ENCODE measurements at regions not wholly inside any gene's neighbourhood (a gene's known extent, or its start where the extent isn't known, plus 50 kb on each side); places are given as distances from the start of the nearest gene placed in this dataset.
"Not testable (repeated sequence)": the region's sequence is repeated elsewhere in the genome, so short reads cannot be mapped to it uniquely, and the experiment has no call there.

- H3K9ac ChIP-seq (ENCODE audit: low read depth, low read length); H3K9me3 ChIP-seq (ENCODE audit: control insufficient read depth, insufficient read depth, low read length); H3K36me3 ChIP-seq (ENCODE audit: control insufficient read depth, insufficient read depth, low read length); H3K4me1 ChIP-seq (ENCODE audit: control insufficient read depth, insufficient read depth, low read length); H3K27me3 ChIP-seq (ENCODE audit: control insufficient read depth, insufficient read depth, low read length); H3K4me3 ChIP-seq (ENCODE audit: low read depth, low read length): not testable (repeated sequence)
Measured at GRCh38 chr5:174471528-174471927, 252.9 kb upstream of the MSX2 start.

GRCh38 chr5:174472956-174473355 is 251.4 kb upstream of the MSX2 start:
- Histone ChIP-seq H3K4me1 (ENCODE audit: control insufficient read depth, insufficient read depth, low read length) (no peaks in the 10 kb centered on the region), H3K4me3 (ENCODE audit: low read depth, low read length) (no peak overlapping the region), H3K36me3 (ENCODE audit: control insufficient read depth, insufficient read depth, low read length) (no peaks in the 10 kb centered on the region), H3K9ac (ENCODE audit: low read depth, low read length) (no peak overlapping the region), H3K27me3 (ENCODE audit: control insufficient read depth, insufficient read depth, low read length) (no peaks in the 10 kb centered on the region), H3K9me3 (ENCODE audit: control insufficient read depth, insufficient read depth, low read length) (no peaks in the 10 kb centered on the region)

- not testable (repeated sequence) for H3K9me3 ChIP-seq (ENCODE audit: control insufficient read depth, insufficient read depth, low read length); H3K4me3 ChIP-seq (ENCODE audit: low read depth, low read length); H3K36me3 ChIP-seq (ENCODE audit: control insufficient read depth, insufficient read depth, low read length); H3K27me3 ChIP-seq (ENCODE audit: control insufficient read depth, insufficient read depth, low read length); H3K4me1 ChIP-seq (ENCODE audit: control insufficient read depth, insufficient read depth, low read length); H3K9ac ChIP-seq (ENCODE audit: low read depth, low read length)
Measured at GRCh38 chr5:174476001-174476400, 248.4 kb upstream of the MSX2 start.

GRCh38 chr5:174479325-174479724 is 245.1 kb upstream of the MSX2 start:
- Histone ChIP-seq H3K9me3 (ENCODE audit: control insufficient read depth, insufficient read depth, low read length) (peaks cover 3% of the 10 kb centered on the region), H3K4me1 (ENCODE audit: control insufficient read depth, insufficient read depth, low read length) (no peaks in the 10 kb centered on the region), H3K27me3 (ENCODE audit: control insufficient read depth, insufficient read depth, low read length) (no peaks in the 10 kb centered on the region), H3K9ac (ENCODE audit: low read depth, low read length) (no peak overlapping the region), H3K36me3 (ENCODE audit: control insufficient read depth, insufficient read depth, low read length) (no peaks in the 10 kb centered on the region), H3K4me3 (ENCODE audit: low read depth, low read length) (no peak overlapping the region)

- no peak overlapping the region for H3K4me3 ChIP-seq (ENCODE audit: low read depth, low read length)
- H3K4me1 ChIP-seq (ENCODE audit: control insufficient read depth, insufficient read depth, low read length), result no peaks in the 10 kb centered on the region
- no peaks in the 10 kb centered on the region for H3K27me3 ChIP-seq (ENCODE audit: control insufficient read depth, insufficient read depth, low read length)
- H3K9me3 ChIP-seq (ENCODE audit: control insufficient read depth, insufficient read depth, low read length), result peaks cover 3% of the 10 kb centered on the region
- H3K9ac ChIP-seq (ENCODE audit: low read depth, low read length), result no peak overlapping the region
- no peaks in the 10 kb centered on the region for H3K36me3 ChIP-seq (ENCODE audit: control insufficient read depth, insufficient read depth, low read length)
Measured at GRCh38 chr5:174481737-174482136, 242.6 kb upstream of the MSX2 start.

GRCh38 chr5:174482607-174483024 is 241.8 kb upstream of the MSX2 start:
- no peak overlapping the region for H3K4me3 ChIP-seq (ENCODE audit: low read depth, low read length)
- peaks cover 3% of the 10 kb centered on the region for H3K9me3 ChIP-seq (ENCODE audit: control insufficient read depth, insufficient read depth, low read length)
- no peak overlapping the region for H3K9ac ChIP-seq (ENCODE audit: low read depth, low read length)
- H3K36me3 ChIP-seq (ENCODE audit: control insufficient read depth, insufficient read depth, low read length), result no peaks in the 10 kb centered on the region
- H3K27me3 ChIP-seq (ENCODE audit: control insufficient read depth, insufficient read depth, low read length), result no peaks in the 10 kb centered on the region
- H3K4me1 ChIP-seq (ENCODE audit: control insufficient read depth, insufficient read depth, low read length), result no peaks in the 10 kb centered on the region

GRCh38 chr5:174483411-174483810 is 241.0 kb upstream of the MSX2 start:
- H3K4me3 ChIP-seq (ENCODE audit: low read depth, low read length), result no peak overlapping the region
- H3K9me3 ChIP-seq (ENCODE audit: control insufficient read depth, insufficient read depth, low read length), result peaks cover under 1% of the 10 kb centered on the region
- H3K27me3 ChIP-seq (ENCODE audit: control insufficient read depth, insufficient read depth, low read length), result no peaks in the 10 kb centered on the region
- H3K36me3 ChIP-seq (ENCODE audit: control insufficient read depth, insufficient read depth, low read length), result no peaks in the 10 kb centered on the region
- no peak overlapping the region for H3K9ac ChIP-seq (ENCODE audit: low read depth, low read length)
- no peaks in the 10 kb centered on the region for H3K4me1 ChIP-seq (ENCODE audit: control insufficient read depth, insufficient read depth, low read length)

- no peaks in the 10 kb centered on the region for H3K27me3 ChIP-seq (ENCODE audit: control insufficient read depth, insufficient read depth, low read length)
Measured at GRCh38 chr5:174489215-174489614, 235.2 kb upstream of the MSX2 start.

GRCh38 chr5:174489920-174490597 is 234.3 kb upstream of the MSX2 start:
- H3K36me3 ChIP-seq (ENCODE audit: control insufficient read depth, insufficient read depth, low read length), result no peaks in the 10 kb centered on the region
- H3K4me3 ChIP-seq (ENCODE audit: low read depth, low read length), result no peak overlapping the region
- H3K9me3 ChIP-seq (ENCODE audit: control insufficient read depth, insufficient read depth, low read length), result no peaks in the 10 kb centered on the region
- H3K27me3 ChIP-seq (ENCODE audit: control insufficient read depth, insufficient read depth, low read length), result no peaks in the 10 kb centered on the region
- H3K9ac ChIP-seq (ENCODE audit: low read depth, low read length), result no peak overlapping the region
- H3K4me1 ChIP-seq (ENCODE audit: control insufficient read depth, insufficient read depth, low read length), result no peaks in the 10 kb centered on the region

More at GRCh38 chr5:174489215-174489614, 235.2 kb upstream of the MSX2 start:
- Histone ChIP-seq H3K9me3 (ENCODE audit: control insufficient read depth, insufficient read depth, low read length) (no peaks in the 10 kb centered on the region), H3K4me3 (ENCODE audit: low read depth, low read length) (no peak overlapping the region), H3K9ac (ENCODE audit: low read depth, low read length) (no peak overlapping the region), H3K4me1 (ENCODE audit: control insufficient read depth, insufficient read depth, low read length) (no peaks in the 10 kb centered on the region), H3K36me3 (ENCODE audit: control insufficient read depth, insufficient read depth, low read length) (no peaks in the 10 kb centered on the region)

GRCh38 chr5:174490728-174491127 is 233.7 kb upstream of the MSX2 start:
- Histone ChIP-seq H3K9ac (ENCODE audit: low read depth, low read length) (no peak overlapping the region), H3K4me3 (ENCODE audit: low read depth, low read length) (no peak overlapping the region), H3K9me3 (ENCODE audit: control insufficient read depth, insufficient read depth, low read length) (no peaks in the 10 kb centered on the region), H3K36me3 (ENCODE audit: control insufficient read depth, insufficient read depth, low read length) (no peaks in the 10 kb centered on the region), H3K27me3 (ENCODE audit: control insufficient read depth, insufficient read depth, low read length) (no peaks in the 10 kb centered on the region), H3K4me1 (ENCODE audit: control insufficient read depth, insufficient read depth, low read length) (no peaks in the 10 kb centered on the region)

GRCh38 chr5:174491265-174491664 is 233.1 kb upstream of the MSX2 start:
- Histone ChIP-seq H3K4me1 (ENCODE audit: control insufficient read depth, insufficient read depth, low read length) (no peaks in the 10 kb centered on the region), H3K9ac (ENCODE audit: low read depth, low read length) (no peak overlapping the region), H3K27me3 (ENCODE audit: control insufficient read depth, insufficient read depth, low read length) (no peaks in the 10 kb centered on the region), H3K4me3 (ENCODE audit: low read depth, low read length) (no peak overlapping the region), H3K9me3 (ENCODE audit: control insufficient read depth, insufficient read depth, low read length) (no peaks in the 10 kb centered on the region), H3K36me3 (ENCODE audit: control insufficient read depth, insufficient read depth, low read length) (no peaks in the 10 kb centered on the region)

- H3K9ac ChIP-seq (ENCODE audit: low read depth, low read length), result no peak overlapping the region
- H3K4me1 ChIP-seq (ENCODE audit: control insufficient read depth, insufficient read depth, low read length), result no peaks in the 10 kb centered on the region
- H3K9me3 ChIP-seq (ENCODE audit: control insufficient read depth, insufficient read depth, low read length), result no peaks in the 10 kb centered on the region
- no peaks in the 10 kb centered on the region for H3K36me3 ChIP-seq (ENCODE audit: control insufficient read depth, insufficient read depth, low read length)
- H3K27me3 ChIP-seq (ENCODE audit: control insufficient read depth, insufficient read depth, low read length), result no peaks in the 10 kb centered on the region
- no peak overlapping the region for H3K4me3 ChIP-seq (ENCODE audit: low read depth, low read length)
Measured at GRCh38 chr5:174491761-174492350, 232.5 kb upstream of the MSX2 start.

All from iPS-15b (cell line).